Mesothelial cell of epicardium (in vitro differentiated cells): ENCODE measurements at regions not wholly inside any gene's neighbourhood (a gene's known extent, or its start where the extent isn't known, plus 50 kb on each side); places are given as distances from the start of the nearest gene placed in this dataset.

Source experiments
- DNase-seq, 2 experiments: peaks; one replicate each; pipeline ENCODE4 v3.0.0; 2021; ENCODE audit warnings: low spot score in 2 of 2; ENCODE audit not compliant: unreplicated experiment in 2 of 2
- H3K27ac Mint-ChIP-seq: 2 replicates; pipeline ENCODE4 v1.8.0; 2021; ENCODE audit warnings: mixed read lengths
- H3K27me3 Mint-ChIP-seq: 2 replicates; pipeline ENCODE4 v1.8.0; 2021; ENCODE audit warnings: low read depth, mixed read lengths
- H3K36me3 Mint-ChIP-seq: 2 replicates; pipeline ENCODE4 v1.8.0; 2021; ENCODE audit warnings: mixed read lengths
- H3K4me1 Mint-ChIP-seq: 2 replicates; pipeline ENCODE4 v1.8.0; 2021; ENCODE audit warnings: mixed read lengths
- H3K4me3 Mint-ChIP-seq: 2 replicates; pipeline ENCODE4 v1.8.0; 2021; ENCODE audit warnings: mild to moderate bottlenecking, moderate library complexity, mixed read lengths
- H3K9me3 Mint-ChIP-seq: 2 replicates; pipeline ENCODE4 v1.8.0; 2021; ENCODE audit warnings: mixed read lengths
- CTCF ChIP-seq: fragments of 200-600 bp; sonication (generic); IDR thresholded peaks from one replicate; pipeline ENCODE4 v1.5.0; 2021; ENCODE audit warnings: antibody characterized with exemption; ENCODE audit not compliant: unreplicated experiment

- H3K27me3 Mint-ChIP-seq: no peaks in the 10 kb centered on the region
- peaks cover 11% of the 10 kb centered on the region for H3K9me3 Mint-ChIP-seq
- H3K4me3 Mint-ChIP-seq: no peak overlapping the region
- no peak for DNase-seq
- no peak overlapping the region for H3K27ac Mint-ChIP-seq
- no peak for TF ChIP-seq CTCF
- peaks cover 44% of the 10 kb centered on the region for H3K4me1 Mint-ChIP-seq
- peaks cover 19% of the 10 kb centered on the region for H3K36me3 Mint-ChIP-seq
Measured at GRCh38 chr9:545480-545879, 296.0 kb upstream of the DMRT1 start.

GRCh38 chr9:546235-546634 lies 295.3 kb upstream of the DMRT1 start:
- Mint-ChIP-seq H3K4me1 (peaks cover 52% of the 10 kb centered on the region), H3K27me3 (no peaks in the 10 kb centered on the region), H3K4me3 (no peak overlapping the region), H3K27ac (peak overlapping the region; percentile 56), H3K36me3 (peaks cover 11% of the 10 kb centered on the region), H3K9me3 (peaks cover 4% of the 10 kb centered on the region)
- TF ChIP-seq CTCF: no peak
- DNase-seq: no peak

- peaks cover 8% of the 10 kb centered on the region for H3K36me3 Mint-ChIP-seq
- H3K4me3 Mint-ChIP-seq: peak overlapping the region; percentile 3
- no peaks in the 10 kb centered on the region for H3K9me3 Mint-ChIP-seq
- peaks cover 56% of the 10 kb centered on the region for H3K4me1 Mint-ChIP-seq
- no peaks in the 10 kb centered on the region for H3K27me3 Mint-ChIP-seq
- DNase-seq: no peak
- TF ChIP-seq CTCF: no peak
- H3K27ac Mint-ChIP-seq: peak overlapping the region; percentile 70
Measured at GRCh38 chr9:546797-547223, 294.7 kb upstream of the DMRT1 start.

- no peak for DNase-seq
- Mint-ChIP-seq H3K4me3 (no peak overlapping the region), H3K4me1 (peaks cover 62% of the 10 kb centered on the region), H3K27me3 (no peaks in the 10 kb centered on the region), H3K36me3 (peaks cover 5% of the 10 kb centered on the region), H3K9me3 (no peaks in the 10 kb centered on the region), H3K27ac (peak overlapping the region; percentile 70)
- no peak for TF ChIP-seq CTCF
Measured at GRCh38 chr9:547314-547713, 294.2 kb upstream of the DMRT1 start.

- Mint-ChIP-seq H3K4me3 (no peak overlapping the region), H3K4me1 (peaks cover 63% of the 10 kb centered on the region), H3K27ac (no peak overlapping the region), H3K36me3 (no peaks in the 10 kb centered on the region), H3K9me3 (no peaks in the 10 kb centered on the region), H3K27me3 (no peaks in the 10 kb centered on the region)
- DNase-seq: no peak
- TF ChIP-seq CTCF: no peak
Measured at GRCh38 chr9:549455-549997, 292.0 kb upstream of the DMRT1 start.

GRCh38 chr9:550333-550732 lies 291.2 kb upstream of the DMRT1 start:
- H3K27me3 Mint-ChIP-seq: no peaks in the 10 kb centered on the region
- no peak for TF ChIP-seq CTCF
- H3K27ac Mint-ChIP-seq: peak overlapping the region; percentile 54
- no peak for DNase-seq
- no peak overlapping the region for H3K4me3 Mint-ChIP-seq
- H3K36me3 Mint-ChIP-seq: no peaks in the 10 kb centered on the region
- no peaks in the 10 kb centered on the region for H3K9me3 Mint-ChIP-seq
- H3K4me1 Mint-ChIP-seq: peaks cover 60% of the 10 kb centered on the region
